ENCODE measurements at regions not wholly inside any gene's neighbourhood (a gene's known extent, or its start where the extent isn't known, plus 50 kb on each side); places are given as distances from the start of the nearest gene placed in this dataset.
"Not testable (repeated sequence)": the region's sequence is repeated elsewhere in the genome, so short reads cannot be mapped to it uniquely, and the experiment has no call there.

DNA sequence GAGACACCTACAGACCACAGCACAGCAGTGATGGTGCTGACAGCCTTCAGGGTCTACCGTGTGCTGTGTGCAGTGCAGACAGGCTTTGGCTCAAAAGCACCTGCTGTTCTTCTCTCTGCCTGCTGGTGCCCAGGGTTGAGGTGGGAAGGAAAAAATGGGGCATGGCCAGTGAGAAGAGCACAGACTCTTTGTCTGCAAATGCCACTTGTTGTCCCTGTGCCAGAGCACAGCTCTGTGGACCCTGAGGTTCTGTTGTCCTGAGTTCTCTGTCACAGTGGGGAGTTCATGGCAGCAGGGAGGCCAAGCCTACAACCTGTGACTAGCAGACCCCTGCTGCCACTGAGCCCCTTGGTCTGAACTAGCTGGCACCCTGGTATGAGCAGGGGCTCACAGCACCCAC, 376.7 kb downstream of the GLRX3 start:
- DNase-seq (ENCODE audit: low read depth): no peak

DNA sequence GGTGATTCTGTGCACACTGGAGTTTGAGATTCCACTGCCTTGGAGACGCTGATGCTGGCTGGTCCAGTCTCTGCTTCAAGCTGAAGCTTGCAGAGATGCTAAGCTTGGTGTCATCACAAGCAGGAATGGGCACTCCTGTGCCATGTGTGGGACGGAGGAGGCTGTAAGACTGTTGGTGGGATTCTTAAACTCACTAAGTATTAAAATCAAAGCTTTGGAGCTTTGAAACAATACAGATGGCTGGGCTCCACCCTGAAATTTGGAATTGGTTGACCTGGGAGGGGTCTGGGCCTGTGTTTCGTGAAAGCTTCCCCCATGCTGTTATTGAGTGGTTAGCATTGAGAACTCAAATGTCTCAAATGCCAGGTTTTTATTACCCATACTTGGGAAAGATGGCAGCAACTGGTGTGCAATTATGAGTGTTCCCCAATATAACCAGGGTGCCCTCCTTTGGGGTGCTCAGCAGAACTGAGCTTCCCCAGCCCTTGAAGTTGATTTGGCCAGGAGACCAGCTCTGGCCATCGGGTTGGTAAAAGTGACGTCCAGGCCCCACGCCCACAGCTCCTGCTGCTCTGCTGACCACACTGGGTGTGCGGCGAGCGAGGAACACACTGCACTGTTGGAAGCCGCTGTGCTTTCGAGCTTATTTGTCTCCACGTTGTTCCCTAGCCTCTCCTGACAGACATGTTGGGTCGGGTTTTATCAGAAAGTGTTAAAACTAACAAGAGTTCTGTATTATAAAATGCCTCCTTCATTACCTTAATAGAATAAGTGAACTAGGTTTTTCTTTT, 377.7 kb downstream of the GLRX3 start:
- no peak for DNase-seq (ENCODE audit: low read depth)

DNA sequence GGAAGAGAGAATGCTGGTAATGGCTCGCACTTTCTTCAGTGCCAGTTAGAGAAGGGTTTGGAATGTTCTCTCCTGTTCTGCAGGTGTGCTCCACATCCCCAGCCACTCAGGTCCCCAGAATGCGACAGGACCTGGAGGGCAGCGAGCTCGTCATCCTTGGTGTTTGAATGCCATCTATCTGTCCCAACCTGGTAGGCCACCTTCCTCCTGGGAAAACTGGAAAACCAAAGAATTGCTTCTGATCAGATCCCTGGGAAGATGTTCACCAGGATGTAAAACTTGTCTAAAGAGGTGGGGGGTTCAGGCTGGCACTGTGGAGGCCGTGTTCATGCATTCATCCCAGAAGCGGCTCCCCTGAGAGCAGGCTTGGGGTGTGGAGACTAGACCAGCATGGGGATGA, 379.5 kb downstream of the GLRX3 start:
- no peak for DNase-seq (ENCODE audit: low read depth)

DNA sequence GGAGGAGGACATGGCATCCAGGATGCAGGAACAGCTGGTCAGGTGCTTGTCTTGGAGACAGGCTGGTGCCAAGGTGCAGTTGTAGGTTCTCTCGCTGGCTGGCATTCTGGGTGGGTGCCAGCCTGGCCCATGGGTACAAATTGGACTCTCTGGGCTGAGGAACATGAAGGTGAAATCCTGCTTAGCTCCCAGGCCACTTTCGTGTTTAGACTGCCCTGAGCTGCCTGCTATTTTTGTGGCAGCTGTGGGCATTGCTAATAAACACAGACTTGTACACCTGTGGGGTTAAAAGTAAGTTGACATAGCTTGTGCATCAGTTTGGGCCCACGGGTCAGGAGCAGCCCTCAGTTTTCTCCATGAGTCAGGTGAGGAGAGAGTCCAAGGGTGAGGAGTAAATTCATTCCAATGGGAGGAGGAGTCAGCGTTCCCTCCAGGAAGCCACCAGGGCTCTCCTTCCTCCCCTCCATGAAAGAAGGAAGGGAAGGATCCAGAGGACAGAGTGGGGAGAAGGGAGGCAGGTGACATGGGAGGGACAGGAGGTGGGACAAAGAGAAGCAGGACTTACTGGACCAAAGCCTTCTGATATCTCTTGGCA, 380.0 kb downstream of the GLRX3 start:
- DNase-seq (ENCODE audit: low read depth): no peak

DNA sequence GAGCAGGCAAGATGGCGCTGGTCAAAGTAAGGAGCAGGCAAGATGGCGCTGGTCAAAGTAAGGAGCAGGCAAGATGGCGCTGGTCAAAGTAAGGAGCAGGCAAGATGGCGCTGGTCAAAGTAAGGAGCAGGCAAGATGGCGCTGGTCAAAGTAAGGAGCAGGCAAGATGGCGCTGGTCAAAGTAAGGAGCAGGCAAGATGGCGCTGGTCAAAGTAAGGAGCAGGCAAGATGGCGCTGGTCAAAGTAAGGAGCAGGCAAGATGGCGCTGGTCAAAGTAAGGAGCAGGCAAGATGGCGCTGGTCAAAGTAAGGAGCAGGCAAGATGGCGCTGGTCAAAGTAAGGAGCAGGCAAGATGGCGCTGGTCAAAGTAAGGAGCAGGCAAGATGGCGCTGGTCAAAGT, 382.7 kb downstream of the GLRX3 start:
- not testable (repeated sequence) for DNase-seq (ENCODE audit: low read depth)

DNA sequence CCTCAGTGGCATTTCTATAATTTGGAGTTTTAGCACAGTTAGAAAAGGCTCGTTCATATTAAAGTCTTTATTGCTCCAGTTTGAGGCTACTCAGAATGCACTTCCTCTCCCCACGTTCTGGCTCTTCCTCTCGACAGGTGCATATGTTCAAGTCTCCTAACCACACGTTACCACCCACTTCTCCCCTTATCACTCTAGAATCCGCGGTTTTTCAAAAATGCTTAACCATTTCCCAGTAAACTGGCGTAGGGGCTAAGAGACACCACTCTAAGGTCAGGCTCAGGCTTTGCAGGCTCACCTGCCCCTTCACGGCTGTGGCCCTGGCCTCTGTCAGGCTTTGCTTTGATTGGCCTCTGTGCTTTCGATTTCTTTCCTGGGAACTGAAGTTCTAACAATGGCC, 383.6 kb downstream of the GLRX3 start:
- no peak for DNase-seq (ENCODE audit: low read depth)

DNA sequence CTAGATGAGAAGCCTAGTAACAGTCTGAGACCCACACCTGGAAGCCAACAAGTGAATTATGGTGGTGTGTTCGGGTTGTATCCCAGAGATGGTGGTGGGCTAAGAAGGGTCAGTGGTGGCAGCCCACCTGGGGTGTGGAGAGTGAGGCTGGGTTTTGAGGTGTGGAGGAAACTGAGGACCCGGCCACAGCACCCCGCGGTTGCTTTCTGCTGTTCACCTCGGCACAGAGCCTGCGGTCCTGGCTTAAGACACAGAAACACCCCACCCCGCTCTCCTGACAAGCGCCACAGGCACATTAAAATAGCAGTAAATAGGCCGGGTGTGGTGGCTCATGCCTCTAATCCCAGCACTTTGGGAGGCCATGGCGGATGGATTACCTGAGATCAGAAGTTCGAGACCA, 395.1 kb downstream of the GLRX3 start:
- no peak for DNase-seq (ENCODE audit: low read depth)

DNA sequence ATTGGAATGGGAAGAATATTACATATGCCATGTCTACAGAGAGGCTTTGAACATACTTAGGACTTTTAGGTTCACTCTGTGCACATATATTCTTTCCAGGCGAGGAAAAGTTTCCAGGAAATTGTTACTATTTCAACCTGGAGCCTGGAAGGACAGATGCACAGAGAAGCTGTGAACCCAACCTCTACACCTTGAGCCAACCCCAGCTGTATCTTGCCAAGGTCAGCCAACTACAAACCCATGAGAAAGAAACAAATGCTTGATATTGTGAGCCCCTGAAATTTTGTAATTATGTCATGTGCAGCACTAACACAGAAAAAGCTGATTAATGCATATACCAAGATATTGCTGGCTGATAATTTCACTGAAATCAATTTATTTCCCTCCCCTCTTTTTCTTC, 404.9 kb downstream of the GLRX3 start:
- DNase-seq (ENCODE audit: low read depth): no peak

DNA sequence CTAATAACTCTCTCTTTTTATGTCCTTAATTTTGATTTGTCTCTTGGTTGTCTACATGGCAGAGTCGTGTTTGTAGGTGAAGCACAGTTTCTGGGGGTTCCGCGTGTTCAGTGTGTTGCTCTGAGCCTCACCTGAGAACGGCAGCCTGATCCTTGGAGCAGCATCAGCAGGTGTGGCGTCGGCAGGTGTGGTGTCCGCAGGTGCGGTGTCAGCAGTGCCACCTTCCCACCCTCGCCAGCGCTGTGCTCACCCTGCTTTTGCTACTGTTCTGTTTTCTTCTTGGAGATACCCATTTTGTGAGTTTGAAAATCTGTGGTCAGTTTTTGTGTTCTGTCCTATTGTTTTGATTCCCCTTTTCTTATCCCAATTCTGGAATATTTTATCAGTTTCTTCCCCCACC, 406.6 kb downstream of the GLRX3 start:
- DNase-seq (ENCODE audit: low read depth): no peak

DNA sequence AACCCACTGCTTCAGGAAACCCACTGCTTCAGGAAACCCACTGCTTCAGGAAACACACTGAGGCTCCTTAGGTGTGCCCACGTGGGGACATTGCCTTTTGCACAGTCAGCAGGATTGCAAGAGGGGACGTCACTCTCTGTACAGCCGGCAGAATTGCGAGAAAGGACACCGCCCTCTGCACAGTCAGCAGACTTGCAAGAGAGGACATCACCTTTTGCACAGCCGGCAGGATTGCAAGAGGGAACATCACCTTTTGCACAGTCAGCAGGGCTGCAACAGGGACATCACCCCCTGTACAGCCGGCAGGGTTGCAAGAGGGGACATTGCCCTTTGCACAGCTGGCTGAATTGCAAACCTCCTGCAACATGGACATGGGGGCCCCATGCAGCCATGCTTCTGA, 407.6 kb downstream of the GLRX3 start:
- no peak for DNase-seq (ENCODE audit: low read depth)

DNA sequence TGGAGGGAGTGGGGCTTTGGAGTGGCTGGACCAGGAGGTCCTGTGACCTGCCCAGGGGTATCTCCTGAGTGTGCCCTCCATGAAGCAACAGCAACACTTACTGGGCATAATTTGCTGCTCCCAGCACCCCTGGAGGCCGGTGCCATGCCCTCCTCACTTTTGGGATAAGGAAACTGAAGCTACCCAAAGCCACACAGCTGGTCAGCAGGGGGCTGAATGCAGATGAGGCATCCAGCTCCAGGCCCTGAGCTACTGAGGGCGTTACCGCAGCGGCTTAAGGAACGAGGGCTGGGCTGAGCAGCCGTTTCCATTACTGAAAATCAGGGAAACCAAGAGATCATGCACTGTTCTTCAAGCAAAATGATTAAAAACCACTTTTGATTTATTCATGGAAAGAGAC, 408.9 kb downstream of the GLRX3 start:
- no peak for DNase-seq (ENCODE audit: low read depth)

DNA sequence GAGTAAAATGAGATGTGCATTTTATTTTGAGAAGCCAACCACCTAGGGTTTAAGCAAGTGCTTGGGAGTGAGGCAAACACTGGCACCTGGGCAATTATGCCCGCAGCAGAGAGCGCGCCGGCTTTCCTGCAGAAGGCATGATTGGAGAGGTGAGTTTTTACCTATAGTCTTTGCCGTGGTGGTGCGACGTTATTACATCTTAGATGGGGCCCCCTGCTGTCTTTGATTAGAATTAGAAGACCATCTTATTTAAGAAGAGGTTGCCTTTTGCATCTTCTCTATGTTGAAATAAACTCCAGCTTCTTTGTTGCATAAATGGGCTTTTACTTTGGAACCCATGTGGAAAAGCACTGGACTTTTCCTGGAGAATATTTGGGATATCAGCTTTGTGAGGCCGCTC, 409.5 kb downstream of the GLRX3 start:
- DNase-seq (ENCODE audit: low read depth): no peak

DNA sequence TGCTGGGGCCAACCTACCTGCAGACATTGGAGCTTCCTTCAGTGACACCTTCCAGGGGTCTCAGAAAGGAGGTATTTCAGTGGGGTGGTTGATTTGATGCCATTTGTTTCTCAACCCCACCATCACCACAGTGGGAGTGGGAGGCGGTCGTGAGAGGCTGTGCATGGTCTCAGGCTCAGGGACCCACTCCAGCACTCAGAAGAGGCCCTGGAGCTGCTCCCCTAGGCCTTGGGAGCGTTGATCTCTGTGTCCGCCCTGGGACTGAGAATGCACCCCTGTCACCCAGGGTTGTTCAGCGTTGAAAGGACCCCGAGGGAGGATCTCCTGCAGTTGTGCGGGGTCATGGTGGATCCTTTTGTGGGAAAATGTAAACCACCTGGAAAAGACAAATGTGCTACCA, 410.6 kb downstream of the GLRX3 start:
- no peak for DNase-seq (ENCODE audit: low read depth)

DNA sequence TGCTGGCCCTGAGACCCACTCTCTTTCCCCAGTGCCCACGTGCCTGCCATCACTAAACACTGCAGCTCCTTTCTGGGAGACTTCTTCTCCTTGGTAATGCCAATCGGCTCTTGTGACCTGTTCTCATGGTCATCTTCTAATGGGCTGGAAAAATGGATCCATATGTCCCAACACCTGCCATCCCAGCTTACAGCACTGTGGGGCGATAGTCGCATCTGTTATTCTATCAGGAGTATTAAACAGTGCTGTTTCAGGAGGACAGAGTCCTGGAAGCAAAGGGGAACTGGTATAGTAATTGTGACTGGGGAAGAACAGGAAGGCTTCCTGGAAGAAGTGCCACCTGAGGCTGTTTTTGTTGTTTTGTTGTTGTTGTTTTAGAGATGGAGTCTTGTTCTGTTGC, 411.2 kb downstream of the GLRX3 start:
- DNase-seq (ENCODE audit: low read depth): no peak

DNA sequence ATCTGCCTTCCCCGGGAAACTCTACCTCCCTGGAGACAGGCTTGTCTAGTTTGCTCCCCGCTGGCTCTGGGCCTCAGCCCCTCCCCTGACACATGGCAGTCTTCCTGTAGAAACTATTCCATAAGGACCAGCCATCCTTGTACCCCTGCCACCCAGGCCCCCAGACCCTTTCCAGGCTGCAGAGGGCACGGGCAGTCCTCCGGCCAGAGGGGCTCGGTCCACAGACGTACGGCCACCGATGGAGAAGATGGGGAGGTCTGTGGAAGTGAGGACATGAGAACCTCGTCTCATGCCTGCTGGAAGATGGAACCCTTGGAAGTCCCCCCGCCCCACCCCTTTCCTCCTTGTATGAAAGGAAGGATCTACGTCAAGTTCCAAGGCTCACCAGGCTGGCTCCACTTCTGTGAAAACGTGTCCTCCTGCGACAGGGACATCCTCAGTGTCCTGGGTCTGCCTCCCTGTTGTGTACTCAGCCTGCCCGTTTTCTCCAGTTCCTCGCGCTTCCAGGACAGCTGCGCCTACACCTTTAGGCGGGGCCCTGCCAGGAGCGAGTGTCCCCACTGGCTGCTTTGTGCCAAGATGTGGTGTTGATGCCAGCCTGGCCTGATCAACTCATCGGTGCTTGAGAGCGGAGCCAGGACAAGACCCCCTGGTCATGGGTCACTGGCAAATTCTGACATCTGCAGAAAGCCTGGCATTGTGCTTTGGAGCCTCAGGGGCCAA, 414.9 kb downstream of the GLRX3 start:
- no peak for DNase-seq (ENCODE audit: low read depth)

DNA sequence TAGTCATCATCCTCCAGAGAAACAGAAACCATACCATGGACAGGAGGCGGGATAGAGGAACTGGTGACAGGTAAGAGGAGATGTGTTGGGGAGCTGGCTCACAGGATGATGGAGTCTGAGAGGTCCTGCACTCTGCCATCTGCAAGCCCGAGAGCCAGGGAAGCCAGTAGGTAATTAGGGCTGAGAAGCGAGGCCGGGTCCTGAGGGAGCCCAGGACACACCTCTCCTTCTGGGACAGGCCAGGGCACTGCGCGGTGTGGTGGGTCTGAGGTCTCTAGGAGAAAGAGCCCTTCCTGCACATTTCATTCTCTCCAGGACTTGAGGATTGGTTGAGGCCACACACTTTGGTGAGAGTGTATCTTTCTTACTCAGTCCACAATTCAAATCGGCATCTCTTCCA, 415.5 kb downstream of the GLRX3 start:
- DNase-seq (ENCODE audit: low read depth): no peak

DNA sequence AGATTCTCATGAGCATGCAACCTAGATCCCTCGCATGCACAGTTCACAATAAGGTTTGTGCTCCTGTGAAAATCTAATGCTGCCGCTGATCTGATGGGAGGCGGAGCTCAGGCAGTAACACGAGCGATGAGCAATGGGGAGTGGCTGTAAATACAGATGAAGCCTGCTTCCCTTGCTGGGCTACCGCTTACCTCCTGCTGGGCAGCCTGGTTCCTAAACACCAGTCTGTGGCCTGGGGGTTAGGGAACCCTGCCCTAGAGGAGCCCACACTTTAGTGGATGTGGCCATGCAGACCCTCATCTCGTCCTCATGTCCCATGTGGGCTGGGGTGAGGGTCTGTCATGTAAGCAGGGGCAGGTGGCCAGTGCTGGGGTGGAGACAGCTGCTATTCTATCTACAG, 417.6 kb downstream of the GLRX3 start:
- DNase-seq (ENCODE audit: low read depth): no peak

DNA sequence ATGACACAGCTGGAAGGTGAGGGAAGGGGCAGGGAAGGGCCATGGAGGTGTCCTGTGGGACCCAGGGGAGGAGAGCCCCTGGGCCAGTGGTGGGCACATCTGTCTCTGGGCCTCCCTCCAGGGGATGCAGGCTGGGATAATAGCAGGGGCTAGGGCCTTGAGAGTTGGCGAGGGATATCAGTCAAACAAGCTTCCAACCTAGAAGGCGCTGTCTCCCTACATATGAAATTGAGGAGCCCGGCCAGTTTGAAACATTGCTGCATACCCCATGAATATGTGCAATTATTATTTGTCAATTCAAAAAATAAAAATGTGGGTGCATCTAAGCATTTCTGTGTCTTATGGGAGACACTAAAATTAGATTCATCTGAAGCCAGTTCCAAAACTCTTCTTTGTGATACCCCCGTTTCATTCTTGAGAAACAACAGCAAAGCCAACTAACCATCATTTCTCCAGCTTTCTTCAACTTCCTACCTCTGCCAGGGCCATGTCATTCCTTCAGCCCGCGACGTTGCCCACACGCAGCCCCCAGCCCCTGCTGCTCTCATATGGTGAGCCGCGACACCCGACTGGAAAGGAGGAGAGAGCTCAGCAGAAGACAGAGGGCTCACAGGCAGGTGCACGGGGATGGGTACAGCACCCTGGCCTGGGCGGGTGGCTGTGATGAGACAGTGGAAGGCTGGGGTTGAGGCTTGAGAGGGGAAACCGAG, 418.7 kb downstream of the GLRX3 start:
- DNase-seq (ENCODE audit: low read depth): no peak

DNA sequence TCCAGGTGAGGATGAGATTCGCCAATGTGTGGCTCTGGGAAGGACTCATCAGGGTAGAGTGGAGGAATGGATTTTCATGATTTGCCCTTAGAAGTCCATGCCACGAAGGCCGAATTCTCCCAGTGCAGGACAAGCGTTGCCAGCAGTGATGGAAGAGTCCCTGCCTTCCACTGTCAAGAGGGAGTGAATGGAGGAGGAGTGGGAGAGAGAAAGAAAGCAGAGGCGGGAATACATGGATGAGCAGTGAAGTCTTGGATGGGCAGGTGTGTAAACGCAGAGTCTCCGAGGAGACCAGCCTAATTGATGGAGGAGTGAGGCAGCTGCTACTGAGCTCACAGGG, 419.2 kb downstream of the GLRX3 start:
- DNase-seq (ENCODE audit: low read depth): no peak

DNA sequence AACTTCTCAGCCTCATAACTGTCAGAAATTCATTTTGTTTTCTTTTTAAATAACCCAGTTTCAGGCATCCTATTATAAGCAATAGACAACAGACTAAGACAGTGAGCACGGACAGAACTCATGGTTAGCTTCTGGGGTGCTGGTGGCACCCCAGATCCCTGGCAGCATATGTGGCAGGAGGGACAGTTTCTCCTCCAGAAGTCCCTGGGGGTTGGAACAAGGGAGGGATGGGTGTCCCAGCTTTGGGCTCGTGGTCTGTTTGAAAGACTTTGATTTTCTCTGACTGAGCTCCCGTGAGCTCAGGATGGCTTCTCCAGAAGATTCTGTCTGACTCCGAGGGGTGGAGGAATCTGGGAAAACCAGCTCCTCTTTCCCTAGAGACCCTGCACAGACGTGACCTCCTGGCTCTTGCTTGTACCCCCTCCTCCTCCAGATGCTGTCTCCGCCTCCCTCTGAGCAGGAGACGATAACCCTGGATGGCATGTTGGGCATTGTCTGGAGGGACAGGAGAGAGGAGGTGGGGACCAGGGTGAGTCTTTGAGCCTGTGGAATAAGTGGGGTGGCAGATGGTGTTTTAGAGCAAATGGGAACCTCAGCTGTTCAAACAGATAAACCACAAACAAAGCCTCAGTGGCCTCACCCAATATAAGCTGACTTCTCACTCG, 421.1 kb downstream of the GLRX3 start:
- DNase-seq (ENCODE audit: low read depth): no peak

DNA sequence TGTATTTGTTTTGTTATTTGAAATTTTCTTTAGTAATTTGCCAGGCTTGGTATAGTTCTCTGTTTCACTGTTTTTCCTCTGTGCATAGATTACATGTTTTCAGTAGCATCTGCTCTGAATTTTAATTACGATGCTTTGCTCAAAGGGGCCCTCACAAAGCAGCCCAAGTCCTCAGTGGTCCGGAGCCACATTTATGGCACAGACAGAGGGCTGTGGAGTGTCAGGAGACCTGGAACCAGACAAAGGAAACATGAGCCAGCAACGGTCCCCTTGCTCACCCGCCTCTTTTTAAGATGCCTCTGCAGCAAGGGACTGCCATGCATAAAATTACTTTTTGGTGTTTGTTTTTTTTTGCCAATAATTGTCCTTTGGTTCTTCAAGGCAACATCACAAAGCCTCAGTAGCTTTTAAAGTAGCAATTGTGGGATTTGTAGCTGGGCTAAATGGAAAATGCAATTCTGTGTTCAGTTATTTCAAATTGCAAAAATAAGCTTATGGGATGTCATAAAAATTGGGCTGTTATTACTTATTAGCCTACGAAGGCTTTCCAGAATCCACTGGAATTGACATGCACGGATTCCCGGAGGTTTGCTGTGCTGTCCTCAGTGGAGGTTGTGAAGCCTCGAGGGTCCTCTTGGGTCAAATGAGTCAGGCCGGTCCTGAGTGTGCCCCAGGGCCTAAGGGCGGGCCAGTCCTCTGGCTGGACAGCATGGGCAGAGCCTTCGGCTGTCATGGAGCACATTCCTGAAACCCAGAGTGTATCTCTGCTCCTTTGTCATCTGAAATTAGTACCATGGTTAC, 422.8 kb downstream of the GLRX3 start:
- DNase-seq (ENCODE audit: low read depth): no peak

DNA sequence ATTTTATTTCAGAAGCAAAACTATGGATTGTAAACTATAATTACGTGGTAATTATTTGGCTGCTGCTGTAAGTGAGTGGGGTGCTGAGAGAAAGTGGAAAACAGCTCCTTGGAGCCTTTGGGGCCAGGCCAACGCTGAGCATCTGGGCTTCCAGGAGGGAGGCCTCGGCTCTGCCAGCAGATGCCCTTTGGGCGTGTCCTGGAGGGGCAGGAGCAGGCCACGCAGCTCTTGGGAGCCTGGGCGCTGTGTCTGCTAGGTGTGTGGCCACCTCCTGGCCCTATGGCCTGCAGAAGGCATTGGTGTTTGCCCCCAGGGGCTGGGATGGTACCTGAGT, 423.3 kb downstream of the GLRX3 start:
- DNase-seq (ENCODE audit: low read depth): no peak

All from activated T-cell treated with anti-CD3 and anti-CD28 coated beads for 48 hours (primary cell).